ENCODE measurements at regions not wholly inside any gene's neighbourhood (a gene's known extent, or its start where the extent isn't known, plus 50 kb on each side); places are given as distances from the start of the nearest gene placed in this dataset.

DNA sequence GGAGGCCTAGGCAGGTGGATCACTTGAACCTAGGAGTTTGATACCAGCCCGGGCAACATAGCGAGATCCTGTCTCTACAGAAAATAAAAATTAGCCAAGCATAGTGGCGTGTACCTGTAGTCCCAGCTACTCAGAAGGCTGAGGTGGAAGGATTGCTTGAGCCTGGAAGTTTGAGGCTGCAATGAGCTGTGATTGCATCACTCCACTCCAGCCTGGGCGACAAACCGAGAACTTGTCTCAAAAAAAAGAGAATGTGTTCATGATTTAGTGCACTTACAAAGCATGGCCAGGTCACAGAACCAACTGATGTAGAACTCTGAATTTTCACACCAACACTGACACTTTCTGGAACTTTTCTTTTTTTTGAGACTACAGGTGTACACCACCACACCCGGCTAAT lies 182.7 kb downstream of the ZFP64 start:
- BruUV-seq (replicated peaks): no TSS peak
- POLR2A ChIA-PET: no interaction called here
- peak in 1 of 2 experiments; percentile 19 for DNase-seq

DNA sequence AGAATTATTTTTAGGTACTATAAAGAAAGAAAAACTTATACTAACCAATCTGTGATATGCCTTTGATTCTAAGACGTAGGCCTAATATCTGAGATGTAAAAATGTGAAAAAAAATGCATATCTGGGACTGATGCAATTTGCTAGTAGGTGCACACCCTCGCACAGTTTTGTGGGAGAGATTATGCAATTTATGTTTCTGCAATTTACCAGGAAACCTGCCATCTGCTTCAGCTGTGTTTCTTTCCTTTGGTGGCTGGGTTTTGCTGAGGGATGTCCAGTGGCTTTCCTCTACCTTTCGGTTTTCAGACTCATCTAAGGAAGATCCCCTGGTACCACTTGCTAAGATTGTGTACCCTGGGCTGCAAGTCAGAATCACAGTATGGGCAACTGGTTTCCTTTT lies 186.9 kb downstream of the ZFP64 start:
- no peaks in the 10 kb centered on the region for H3K9me3 Mint-ChIP-seq (ENCODE audit: unreplicated experiment)
- no peak overlapping the region for H3K4me3 Mint-ChIP-seq (ENCODE audit: unreplicated experiment)
- Histone ChIP-seq H3K4me1 (peaks cover 7% of the 10 kb centered on the region), H3K4me3 (ENCODE audit: low read depth, low read length) (no peak overlapping the region), H3K36me3 (ENCODE audit: control insufficient read depth, insufficient read depth, low read length) (no peaks in the 10 kb centered on the region), H3K27me3 (replicated peaks; ENCODE audit: control insufficient read depth, insufficient read depth, low read length) (no peaks in the 10 kb centered on the region), H3K9me3 (no peaks in the 10 kb centered on the region)
- TF ChIP-seq, protein P1, sequence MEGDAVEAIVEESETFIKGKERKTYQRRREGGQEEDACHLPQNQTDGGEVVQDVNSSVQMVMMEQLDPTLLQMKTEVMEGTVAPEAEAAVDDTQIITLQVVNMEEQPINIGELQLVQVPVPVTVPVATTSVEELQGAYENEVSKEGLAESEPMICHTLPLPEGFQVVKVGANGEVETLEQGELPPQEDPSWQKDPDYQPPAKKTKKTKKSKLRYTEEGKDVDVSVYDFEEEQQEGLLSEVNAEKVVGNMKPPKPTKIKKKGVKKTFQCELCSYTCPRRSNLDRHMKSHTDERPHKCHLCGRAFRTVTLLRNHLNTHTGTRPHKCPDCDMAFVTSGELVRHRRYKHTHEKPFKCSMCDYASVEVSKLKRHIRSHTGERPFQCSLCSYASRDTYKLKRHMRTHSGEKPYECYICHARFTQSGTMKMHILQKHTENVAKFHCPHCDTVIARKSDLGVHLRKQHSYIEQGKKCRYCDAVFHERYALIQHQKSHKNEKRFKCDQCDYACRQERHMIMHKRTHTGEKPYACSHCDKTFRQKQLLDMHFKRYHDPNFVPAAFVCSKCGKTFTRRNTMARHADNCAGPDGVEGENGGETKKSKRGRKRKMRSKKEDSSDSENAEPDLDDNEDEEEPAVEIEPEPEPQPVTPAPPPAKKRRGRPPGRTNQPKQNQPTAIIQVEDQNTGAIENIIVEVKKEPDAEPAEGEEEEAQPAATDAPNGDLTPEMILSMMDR (IDR thresholded peaks at IDR 0.05; ENCODE audit: insufficient read depth in 1 of 2, low read depth in 1 of 2, low read length in 1 of 2, severe bottlenecking in 1 of 2, unreplicated experiment in 1 of 2): no peak
- ChIA-PET CTCF (interaction anchor here (0.7 kb wide), 1 partner anchor 19 kb away, joined by 3 read pairs; no protein-coding TSS in a partner anchor), POLR2A (no interaction called here)
- H3K4me1 Mint-ChIP-seq (ENCODE audit: low read depth, unreplicated experiment): peaks cover 16% of the 10 kb centered on the region
- H3K36me3 Mint-ChIP-seq (ENCODE audit: insufficient read depth, unreplicated experiment): no peaks in the 10 kb centered on the region
- BruUV-seq (replicated peaks): no TSS peak
- H3K27me3 Mint-ChIP-seq (ENCODE audit: insufficient read depth, unreplicated experiment): no peaks in the 10 kb centered on the region
- DNase-seq: peak in 1 of 2 experiments; percentile 8
- no peak overlapping the region for H3K27ac Mint-ChIP-seq (ENCODE audit: unreplicated experiment)
- intact Hi-C loops (cut with micrococcal nuclease; ENCODE audit: unreplicated experiment): loop anchor here (5.0 kb wide), 1 partner anchor 43 kb away; no protein-coding TSS in a partner anchor

More for the DNA sequence above, 182.7 kb downstream of the ZFP64 start:
- no peaks in the 10 kb centered on the region for H3K27me3 ChIP-seq (replicated peaks; ENCODE audit: control insufficient read depth, insufficient read depth, low read length)
- no peaks in the 10 kb centered on the region for H3K4me1 ChIP-seq
- TF ChIP-seq, protein P1 (IDR thresholded peaks at IDR 0.05; ENCODE audit: insufficient read depth in 1 of 2, low read depth in 1 of 2, low read length in 1 of 2, severe bottlenecking in 1 of 2, unreplicated experiment in 1 of 2): no peak
- H3K27ac Mint-ChIP-seq (ENCODE audit: unreplicated experiment): peak overlapping the region; percentile 24
- no peaks in the 10 kb centered on the region for H3K36me3 ChIP-seq (ENCODE audit: control insufficient read depth, insufficient read depth, low read length)
- H3K9me3 Mint-ChIP-seq (ENCODE audit: unreplicated experiment): no peaks in the 10 kb centered on the region
- H3K36me3 Mint-ChIP-seq (ENCODE audit: insufficient read depth, unreplicated experiment): no peaks in the 10 kb centered on the region
- H3K4me3 ChIP-seq (ENCODE audit: low read depth, low read length): no peak overlapping the region
- H3K4me3 Mint-ChIP-seq (ENCODE audit: unreplicated experiment): no peak overlapping the region
- no peaks in the 10 kb centered on the region for H3K27me3 Mint-ChIP-seq (ENCODE audit: insufficient read depth, unreplicated experiment)
- H3K9me3 ChIP-seq: peaks cover 10% of the 10 kb centered on the region
- no peaks in the 10 kb centered on the region for H3K4me1 Mint-ChIP-seq (ENCODE audit: low read depth, unreplicated experiment)
- intact Hi-C loops (cut with micrococcal nuclease; ENCODE audit: unreplicated experiment): no loop called here
- CTCF ChIA-PET: no interaction called here

DNA sequence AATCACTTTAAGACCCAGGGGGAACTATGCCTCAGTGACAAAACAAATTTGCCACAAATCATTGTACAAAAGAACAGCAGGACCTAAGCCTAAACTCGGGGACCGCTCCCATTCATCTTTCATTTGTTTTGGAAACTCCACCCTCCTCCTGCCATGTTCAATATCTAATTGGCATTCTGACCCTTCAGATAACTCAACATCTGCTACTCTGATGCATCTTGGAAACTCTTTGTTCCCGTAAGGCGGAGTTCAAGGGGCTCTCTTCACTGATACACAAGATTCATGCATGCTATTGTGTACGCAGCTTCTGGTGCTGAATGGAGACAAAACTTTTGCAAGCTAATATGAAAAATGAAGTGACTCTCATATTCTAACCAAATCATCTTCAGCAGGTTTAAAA lies 187.6 kb downstream of the ZFP64 start:
- H3K27ac Mint-ChIP-seq (ENCODE audit: unreplicated experiment): no peak overlapping the region
- ChIA-PET CTCF (no interaction called here), POLR2A (no interaction called here)
- H3K9me3 Mint-ChIP-seq (ENCODE audit: unreplicated experiment): no peaks in the 10 kb centered on the region
- H3K27me3 Mint-ChIP-seq (ENCODE audit: insufficient read depth, unreplicated experiment): no peaks in the 10 kb centered on the region
- H3K4me1 Mint-ChIP-seq (ENCODE audit: low read depth, unreplicated experiment): peaks cover 16% of the 10 kb centered on the region
- Histone ChIP-seq H3K4me1 (peaks cover 7% of the 10 kb centered on the region), H3K9me3 (no peaks in the 10 kb centered on the region), H3K4me3 (ENCODE audit: low read depth, low read length) (no peak overlapping the region), H3K27me3 (replicated peaks; ENCODE audit: control insufficient read depth, insufficient read depth, low read length) (no peaks in the 10 kb centered on the region), H3K36me3 (ENCODE audit: control insufficient read depth, insufficient read depth, low read length) (no peaks in the 10 kb centered on the region)
- DNase-seq: no peak
- no TSS peak for BruUV-seq (replicated peaks)
- H3K36me3 Mint-ChIP-seq (ENCODE audit: insufficient read depth, unreplicated experiment): no peaks in the 10 kb centered on the region
- TF ChIP-seq, protein P1 (IDR thresholded peaks at IDR 0.05; ENCODE audit: insufficient read depth in 1 of 2, low read depth in 1 of 2, low read length in 1 of 2, severe bottlenecking in 1 of 2, unreplicated experiment in 1 of 2): no peak
- intact Hi-C loops (cut with micrococcal nuclease; ENCODE audit: unreplicated experiment): loop anchor here (5.0 kb wide), 1 partner anchor 43 kb away; no protein-coding TSS in a partner anchor
- no peak overlapping the region for H3K4me3 Mint-ChIP-seq (ENCODE audit: unreplicated experiment)

All from Caco-2 (cell line).